ENCODE measurements at regions not wholly inside any gene's neighbourhood (a gene's known extent, or its start where the extent isn't known, plus 50 kb on each side); places are given as distances from the start of the nearest gene placed in this dataset.

GRCh38 chr1:103986792-103987191 is 237.1 kb downstream of the AMY1C start:
- Histone ChIP-seq H3K36me3 (replicated peaks; ENCODE audit: low read depth, low read length) (no peaks in the 10 kb centered on the region), H3K27ac (ENCODE audit: low read length) (no peak overlapping the region), H3K27me3 (ENCODE audit: low read depth, low read length) (no peaks in the 10 kb centered on the region), H3K9ac (ENCODE audit: low read length) (no peak overlapping the region), H3K4me1 (ENCODE audit: low read length) (no peaks in the 10 kb centered on the region), H3K79me2 (ENCODE audit: low read length) (no peaks in the 10 kb centered on the region), H3K9me3 (ENCODE audit: insufficient read depth, low read length) (no peaks in the 10 kb centered on the region), H3K4me2 (ENCODE audit: low read length) (no peak overlapping the region), H4K20me1 (ENCODE audit: insufficient read depth, low read length) (no peaks in the 10 kb centered on the region), H2AFZ (ENCODE audit: low read depth, low read length) (no peak overlapping the region), H3K4me3 (ENCODE audit: low read length) (no peak overlapping the region)
- TF ChIP-seq CTCF (IDR thresholded peaks at IDR 0.05; ENCODE audit: low read depth, low read length) (no peak), EZH2phosphoT487 (IDR thresholded peaks at IDR 0.05; ENCODE audit: low read depth) (no peak)

- no peaks in the 10 kb centered on the region for H3K4me1 ChIP-seq (ENCODE audit: low read length)
- no peaks in the 10 kb centered on the region for H3K36me3 ChIP-seq (replicated peaks; ENCODE audit: low read depth, low read length)
- no peak overlapping the region for H3K4me3 ChIP-seq (ENCODE audit: low read length)
- H3K9ac ChIP-seq (ENCODE audit: low read length), result no peak overlapping the region
- no peak overlapping the region for H3K27ac ChIP-seq (ENCODE audit: low read length)
- no peak for TF ChIP-seq CTCF (IDR thresholded peaks at IDR 0.05; ENCODE audit: low read depth, low read length)
- no peak for TF ChIP-seq EZH2phosphoT487 (IDR thresholded peaks at IDR 0.05; ENCODE audit: low read depth)
- no peaks in the 10 kb centered on the region for H3K79me2 ChIP-seq (ENCODE audit: low read length)
- H3K27me3 ChIP-seq (ENCODE audit: low read depth, low read length), result no peaks in the 10 kb centered on the region
- H2AFZ ChIP-seq (ENCODE audit: low read depth, low read length), result no peak overlapping the region
- H3K9me3 ChIP-seq (ENCODE audit: insufficient read depth, low read length), result no peaks in the 10 kb centered on the region
- H3K4me2 ChIP-seq (ENCODE audit: low read length), result no peak overlapping the region
- H4K20me1 ChIP-seq (ENCODE audit: insufficient read depth, low read length), result no peaks in the 10 kb centered on the region
Measured at GRCh38 chr1:103997631-103998030, 247.9 kb downstream of the AMY1C start.

- Histone ChIP-seq H3K27ac (ENCODE audit: low read length) (no peak overlapping the region), H3K27me3 (ENCODE audit: low read depth, low read length) (no peaks in the 10 kb centered on the region), H3K4me1 (ENCODE audit: low read length) (no peaks in the 10 kb centered on the region), H3K9me3 (ENCODE audit: insufficient read depth, low read length) (no peaks in the 10 kb centered on the region), H3K36me3 (replicated peaks; ENCODE audit: low read depth, low read length) (no peaks in the 10 kb centered on the region), H2AFZ (ENCODE audit: low read depth, low read length) (no peak overlapping the region), H3K79me2 (ENCODE audit: low read length) (no peaks in the 10 kb centered on the region), H4K20me1 (ENCODE audit: insufficient read depth, low read length) (no peaks in the 10 kb centered on the region), H3K4me2 (ENCODE audit: low read length) (no peak overlapping the region), H3K4me3 (ENCODE audit: low read length) (no peak overlapping the region), H3K9ac (ENCODE audit: low read length) (no peak overlapping the region)
- TF ChIP-seq CTCF (IDR thresholded peaks at IDR 0.05; ENCODE audit: low read depth, low read length) (no peak), EZH2phosphoT487 (IDR thresholded peaks at IDR 0.05; ENCODE audit: low read depth) (no peak)
Measured at GRCh38 chr1:104018922-104019674, 269.4 kb downstream of the AMY1C start.

- no peak overlapping the region for H3K4me2 ChIP-seq (ENCODE audit: low read length)
- no peak for TF ChIP-seq EZH2phosphoT487 (IDR thresholded peaks at IDR 0.05; ENCODE audit: low read depth)
- TF ChIP-seq CTCF (IDR thresholded peaks at IDR 0.05; ENCODE audit: low read depth, low read length), result no peak
- no peak overlapping the region for H3K9ac ChIP-seq (ENCODE audit: low read length)
- H2AFZ ChIP-seq (ENCODE audit: low read depth, low read length), result no peak overlapping the region
- H3K36me3 ChIP-seq (replicated peaks; ENCODE audit: low read depth, low read length), result no peaks in the 10 kb centered on the region
- H3K79me2 ChIP-seq (ENCODE audit: low read length), result no peaks in the 10 kb centered on the region
- no peaks in the 10 kb centered on the region for H3K9me3 ChIP-seq (ENCODE audit: insufficient read depth, low read length)
- H4K20me1 ChIP-seq (ENCODE audit: insufficient read depth, low read length), result no peaks in the 10 kb centered on the region
- H3K27ac ChIP-seq (ENCODE audit: low read length), result no peak overlapping the region
- no peak overlapping the region for H3K4me3 ChIP-seq (ENCODE audit: low read length)
- no peaks in the 10 kb centered on the region for H3K4me1 ChIP-seq (ENCODE audit: low read length)
- H3K27me3 ChIP-seq (ENCODE audit: low read depth, low read length), result no peaks in the 10 kb centered on the region
Measured at GRCh38 chr1:104019675-104020049, 270.0 kb downstream of the AMY1C start.

Data from OCI-LY3 (cell line).